LNCaP clone FGC (cell line): ENCODE measurements at regions not wholly inside any gene's neighbourhood (a gene's known extent, or its start where the extent isn't known, plus 50 kb on each side); places are given as distances from the start of the nearest gene placed in this dataset.

Source experiments
- DNase-seq: peaks from one replicate; pipeline ENCODE4 v3.0.0-alpha.2; 2011; ENCODE audit warnings: low read depth
- H3K4me3 ChIP-seq: 2 replicates; pipeline ENCODE4 v1.5.1; 2011; ENCODE audit warnings: mild to moderate bottlenecking, low read depth, low read length, control low read depth
- TF ChIP-seq, protein P1 (sequence below): IDR thresholded peaks from 2 replicates; pipeline ENCODE4 v1.5.1; 2012; ENCODE audit warnings: mild to moderate bottlenecking; ENCODE audit not compliant: control insufficient read depth, insufficient read depth; ENCODE audit errors: extremely low read depth

DNA sequence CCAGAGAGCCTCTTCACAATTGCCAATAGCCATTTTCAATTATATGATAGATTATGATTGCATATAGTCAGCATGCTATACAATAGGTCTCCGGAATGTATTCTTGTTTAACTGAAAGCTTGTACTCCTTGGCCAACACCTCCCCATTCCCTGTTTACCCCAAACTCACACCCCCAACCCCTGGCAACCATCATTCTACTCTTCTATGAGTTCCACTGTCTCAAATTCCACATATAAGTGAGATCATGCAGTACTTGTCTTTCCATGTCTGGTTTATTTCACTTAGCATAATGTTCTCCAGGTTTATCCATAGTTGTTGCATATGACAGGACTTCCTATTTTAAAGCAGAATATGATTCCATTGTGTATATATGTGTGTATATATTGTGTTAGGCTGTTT lies 110.7 kb upstream of the STC2 start:
- TF ChIP-seq, protein P1, sequence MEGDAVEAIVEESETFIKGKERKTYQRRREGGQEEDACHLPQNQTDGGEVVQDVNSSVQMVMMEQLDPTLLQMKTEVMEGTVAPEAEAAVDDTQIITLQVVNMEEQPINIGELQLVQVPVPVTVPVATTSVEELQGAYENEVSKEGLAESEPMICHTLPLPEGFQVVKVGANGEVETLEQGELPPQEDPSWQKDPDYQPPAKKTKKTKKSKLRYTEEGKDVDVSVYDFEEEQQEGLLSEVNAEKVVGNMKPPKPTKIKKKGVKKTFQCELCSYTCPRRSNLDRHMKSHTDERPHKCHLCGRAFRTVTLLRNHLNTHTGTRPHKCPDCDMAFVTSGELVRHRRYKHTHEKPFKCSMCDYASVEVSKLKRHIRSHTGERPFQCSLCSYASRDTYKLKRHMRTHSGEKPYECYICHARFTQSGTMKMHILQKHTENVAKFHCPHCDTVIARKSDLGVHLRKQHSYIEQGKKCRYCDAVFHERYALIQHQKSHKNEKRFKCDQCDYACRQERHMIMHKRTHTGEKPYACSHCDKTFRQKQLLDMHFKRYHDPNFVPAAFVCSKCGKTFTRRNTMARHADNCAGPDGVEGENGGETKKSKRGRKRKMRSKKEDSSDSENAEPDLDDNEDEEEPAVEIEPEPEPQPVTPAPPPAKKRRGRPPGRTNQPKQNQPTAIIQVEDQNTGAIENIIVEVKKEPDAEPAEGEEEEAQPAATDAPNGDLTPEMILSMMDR: no peak
- H3K4me3 ChIP-seq: no peak overlapping the region
- DNase-seq: no peak

DNA sequence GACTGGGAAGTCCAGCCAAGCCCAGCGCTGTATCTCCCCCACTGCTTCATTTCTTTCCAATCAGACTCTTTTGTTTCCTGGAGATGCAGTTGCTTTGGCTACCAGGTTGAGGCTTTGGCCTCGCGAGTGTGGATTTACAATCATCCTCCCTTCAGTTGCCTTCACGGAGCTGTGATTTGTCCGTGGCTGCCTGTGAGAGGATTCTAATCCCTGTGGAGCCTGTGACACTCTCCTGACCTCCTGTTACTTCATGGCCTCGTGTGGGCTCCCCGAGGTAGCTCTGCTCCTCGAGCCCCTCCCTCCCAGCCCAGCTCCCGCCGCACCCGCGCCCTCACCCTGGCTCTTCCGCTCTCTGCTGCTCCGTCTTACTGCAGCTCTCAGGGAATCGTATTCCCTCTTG lies 107.2 kb upstream of the STC2 start:
- no peak overlapping the region for H3K4me3 ChIP-seq
- no peak for DNase-seq
- TF ChIP-seq, protein P1: no peak

DNA sequence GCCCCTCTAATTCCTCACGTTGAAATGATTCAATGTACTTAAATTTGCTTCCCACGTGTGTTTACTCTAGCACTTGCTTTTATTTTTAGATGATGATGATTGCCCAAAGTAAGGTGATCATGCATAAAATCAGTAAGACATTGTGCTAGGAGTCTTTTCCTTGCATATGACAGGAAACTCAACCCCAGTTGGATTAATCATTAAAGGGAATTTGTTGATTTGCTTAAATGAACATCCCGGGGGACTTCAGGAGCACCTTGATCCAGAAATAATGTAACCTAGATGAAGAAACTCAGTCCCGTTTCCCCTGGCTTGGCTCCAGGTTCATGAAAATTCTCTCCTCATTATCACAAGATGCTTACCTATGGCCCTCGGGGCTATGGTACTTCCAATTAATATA lies 106.1 kb upstream of the STC2 start:
- no peak for DNase-seq
- no peak overlapping the region for H3K4me3 ChIP-seq
- TF ChIP-seq, protein P1: no peak

DNA sequence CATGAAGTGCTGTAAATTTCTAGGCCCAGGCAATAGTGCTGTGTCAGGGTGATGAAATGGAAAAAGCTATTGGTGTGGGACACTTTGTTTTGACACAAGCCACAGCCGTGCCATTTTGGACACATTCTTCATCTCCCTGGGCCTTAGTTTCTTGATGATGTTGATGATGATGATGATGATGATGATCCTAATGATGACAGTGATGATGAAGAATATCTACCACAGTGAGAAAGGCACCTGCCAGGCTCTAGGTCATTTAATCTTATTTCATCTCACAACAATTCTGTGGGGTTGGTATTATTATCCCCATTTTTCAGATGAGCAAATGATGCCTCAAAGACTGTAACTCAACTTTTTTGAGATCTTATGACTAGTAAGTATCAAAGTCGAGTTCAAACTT lies 102.2 kb upstream of the STC2 start:
- TF ChIP-seq, protein P1: no peak
- DNase-seq: no peak
- H3K4me3 ChIP-seq: no peak overlapping the region

DNA sequence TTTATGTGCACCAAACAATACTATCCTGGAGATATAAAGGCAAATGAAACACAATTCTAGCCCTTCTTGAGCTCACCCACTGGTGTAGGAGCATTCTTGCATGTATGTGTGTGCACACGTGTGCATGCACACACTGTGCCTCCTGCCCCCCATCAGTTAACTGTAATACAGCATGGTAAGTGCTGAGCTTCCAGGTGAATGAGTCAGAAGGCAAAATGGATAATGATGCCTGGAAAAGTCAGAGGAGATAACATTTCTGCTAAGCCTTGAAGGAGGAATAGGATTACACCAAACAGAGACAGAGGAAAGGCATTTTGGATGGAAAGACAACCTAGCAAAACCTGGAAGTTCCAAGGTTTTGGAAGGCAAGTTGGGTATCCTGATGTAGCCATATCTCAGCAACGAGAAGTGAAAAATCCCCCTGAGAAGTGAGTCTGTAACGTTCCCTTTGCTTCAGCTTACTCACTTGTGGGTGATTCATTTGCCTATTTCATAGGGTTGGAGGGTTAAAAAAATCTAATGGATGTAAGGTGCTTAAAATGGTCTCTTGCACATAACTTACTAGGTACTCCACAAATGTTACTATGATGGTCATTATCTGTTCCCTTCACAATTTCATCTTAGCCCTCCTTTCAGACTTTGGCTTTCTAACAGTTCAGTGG lies 101.4 kb upstream of the STC2 start:
- H3K4me3 ChIP-seq: no peak overlapping the region
- TF ChIP-seq, protein P1: no peak
- no peak for DNase-seq

DNA sequence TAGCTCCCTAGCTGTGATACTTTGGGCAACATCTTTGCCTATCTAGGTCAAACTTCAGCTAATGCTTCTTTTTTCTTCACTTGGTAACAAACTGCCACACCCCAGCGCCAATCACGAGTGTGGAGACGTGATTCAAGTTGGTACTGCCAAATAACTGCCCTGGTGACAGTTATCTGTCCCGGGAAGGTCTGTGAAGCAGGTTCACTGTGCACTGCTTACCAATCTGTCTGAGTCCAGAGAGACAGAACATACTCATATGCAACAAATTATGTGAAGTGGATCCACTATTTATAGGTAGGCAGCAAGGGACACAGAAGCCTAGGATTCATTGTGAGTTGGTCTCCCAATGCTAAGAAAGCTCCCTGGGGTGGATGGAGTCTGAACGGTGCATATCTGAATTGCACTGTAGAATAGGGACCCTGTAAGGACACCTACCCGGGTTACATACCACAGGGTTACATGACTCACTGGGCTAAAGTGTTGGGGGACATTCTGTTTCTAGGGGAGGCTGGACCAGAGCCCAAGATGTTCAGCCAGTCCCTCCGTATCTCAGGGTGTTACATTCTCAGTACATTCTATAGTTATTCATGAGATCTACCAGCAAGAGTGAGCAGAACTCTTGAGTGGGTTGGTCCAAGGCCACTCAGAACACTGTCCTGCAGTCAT lies 95.4 kb upstream of the STC2 start:
- no peak overlapping the region for H3K4me3 ChIP-seq
- no peak for DNase-seq

More for the DNA sequence above, 95.4 kb upstream of the STC2 start:
- TF ChIP-seq, protein P1: no peak
